Breast epithelium (tissue), 4 donors: ENCODE measurements at regions not wholly inside any gene's neighbourhood (a gene's known extent, or its start where the extent isn't known, plus 50 kb on each side); places are given as distances from the start of the nearest gene placed in this dataset.

Experiments
- DNase-seq, 2 donors: peaks; one replicate each; pipeline ENCODE4 v3.0.0-alpha.2; 2019; ENCODE audit warnings: low spot score in 2 of 2
- H3K27ac ChIP-seq, 2 donors: fragments of 200-600 bp; sonication (generic) in 1 of 2; one replicate each; pipeline ENCODE4 v1.5.1; 2016 to 2019; ENCODE audit warnings: mild to moderate bottlenecking in 1 of 2
- H3K27me3 ChIP-seq, 2 donors: fragments of 200-600 bp; sonication (generic) in 1 of 2; one replicate each; pipeline versions ENCODE4 v1.5.1 to v1.6.0; 2017 to 2019; ENCODE audit warnings: control low read depth in 1 of 2, mild to moderate bottlenecking in 1 of 2
- H3K36me3 ChIP-seq: fragments of 200-600 bp; one replicate; pipeline ENCODE4 v1.5.1; 2019
- H3K4me1 ChIP-seq, 2 donors: fragments of 200-600 bp; sonication (generic); one replicate each; pipeline ENCODE4 v1.5.1; 2016 to 2019; ENCODE audit warnings: control low read depth in 1 of 2
- H3K4me3 ChIP-seq, 3 donors: fragments of 200-600 bp; sonication (generic); 1 replicate in 2 of 3; 2 replicates in 1 of 3; pipeline ENCODE4 v1.5.1; 2016 to 2019; ENCODE audit warnings: mild to moderate bottlenecking in 3 of 3, moderate library complexity in 2 of 3
- H3K9me3 ChIP-seq, 2 donors: fragments of 200-600 bp; sonication (generic) in 1 of 2; one replicate each; pipeline ENCODE4 v1.5.1; 2016 to 2019; ENCODE audit warnings: control low read depth in 1 of 2
- CTCF ChIP-seq, 3 donors: fragments of 450-650 bp; IDR thresholded peaks; one replicate each; pipeline ENCODE4 v1.5.1; 2016 to 2017; ENCODE audit warnings: antibody characterized with exemption in 3 of 3, mild to moderate bottlenecking in 3 of 3, moderate library complexity in 3 of 3
- POLR2A ChIP-seq: fragments of 450-650 bp; IDR thresholded peaks from one replicate; pipeline ENCODE4 v1.6.1; 2016; ENCODE audit warnings: antibody characterized with exemption, mild to moderate bottlenecking, moderate library complexity
- POLR2AphosphoS5 ChIP-seq, 3 donors: sonication (generic); formaldehyde crosslinking; IDR thresholded peaks; one replicate each; pipeline ENCODE4 v1.6.1; 2017; ENCODE audit warnings: antibody characterized with exemption in 3 of 3
- intact Hi-C: fragments of 100-400 bp; cut with DNase I; formaldehyde crosslinking; loops from one replicate; pipeline ENCODE4 v1.15.1; 2023; ENCODE audit warnings: low total_unique reads

DNA sequence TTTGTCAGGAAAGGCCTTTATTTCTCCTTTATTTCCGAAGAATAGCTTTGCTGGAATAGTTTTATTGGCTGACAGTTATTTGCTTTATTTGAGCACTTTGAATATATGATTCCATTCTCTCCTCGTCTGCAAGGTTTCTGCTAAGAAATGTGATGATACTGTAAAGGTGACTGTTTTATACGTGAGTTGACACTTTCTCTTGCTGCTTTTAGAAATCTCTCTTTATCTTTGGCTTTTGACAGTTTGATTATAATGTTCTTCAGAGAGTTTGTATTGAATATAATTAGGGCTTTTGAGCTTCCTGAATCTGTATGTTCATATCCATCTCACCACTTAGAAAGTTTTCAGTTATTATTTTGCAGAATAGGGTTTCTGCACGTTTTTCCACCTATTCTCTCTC is 1003.7 kb upstream of the SLIT2 start:
- no peaks in the 10 kb centered on the region for H3K9me3 ChIP-seq
- intact Hi-C loops: no loop called here

GRCh38 chr4:19241895-19242294 is 1009.8 kb upstream of the SLIT2 start:
- DNase-seq: no peak
- Histone ChIP-seq H3K4me3 (no peak overlapping the region), H3K27ac (no peak overlapping the region), H3K9me3 (no peaks in the 10 kb centered on the region), H3K4me1 (no peaks in the 10 kb centered on the region), H3K36me3 (no peaks in the 10 kb centered on the region), H3K27me3 (no peaks in the 10 kb centered on the region)
- intact Hi-C loops: no loop called here
- no peak for TF ChIP-seq POLR2AphosphoS5 (IDR thresholded peaks at IDR 0.05)
- TF ChIP-seq CTCF (IDR thresholded peaks at IDR 0.05): no peak
- no peak for TF ChIP-seq POLR2A

More for the DNA sequence above, 1003.7 kb upstream of the SLIT2 start:
- no peak for TF ChIP-seq CTCF (IDR thresholded peaks at IDR 0.05)
- no peak for TF ChIP-seq POLR2A
- no peak for TF ChIP-seq POLR2AphosphoS5 (IDR thresholded peaks at IDR 0.05)
- Histone ChIP-seq H3K4me1 (no peaks in the 10 kb centered on the region), H3K27ac (no peak overlapping the region), H3K27me3 (no peaks in the 10 kb centered on the region), H3K4me3 (no peak overlapping the region), H3K36me3 (no peaks in the 10 kb centered on the region)
- DNase-seq: no peak

- Histone ChIP-seq H3K27ac (no peak overlapping the region), H3K36me3 (no peaks in the 10 kb centered on the region), H3K27me3 (no peaks in the 10 kb centered on the region), H3K4me1 (no peaks in the 10 kb centered on the region), H3K4me3 (no peak overlapping the region), H3K9me3 (no peaks in the 10 kb centered on the region)
- no peak for DNase-seq
- TF ChIP-seq CTCF (IDR thresholded peaks at IDR 0.05) (no peak), POLR2A (no peak), POLR2AphosphoS5 (IDR thresholded peaks at IDR 0.05) (no peak)
- intact Hi-C loops: no loop called here
Measured at GRCh38 chr4:19239565-19239964, 1012.1 kb upstream of the SLIT2 start.

DNA sequence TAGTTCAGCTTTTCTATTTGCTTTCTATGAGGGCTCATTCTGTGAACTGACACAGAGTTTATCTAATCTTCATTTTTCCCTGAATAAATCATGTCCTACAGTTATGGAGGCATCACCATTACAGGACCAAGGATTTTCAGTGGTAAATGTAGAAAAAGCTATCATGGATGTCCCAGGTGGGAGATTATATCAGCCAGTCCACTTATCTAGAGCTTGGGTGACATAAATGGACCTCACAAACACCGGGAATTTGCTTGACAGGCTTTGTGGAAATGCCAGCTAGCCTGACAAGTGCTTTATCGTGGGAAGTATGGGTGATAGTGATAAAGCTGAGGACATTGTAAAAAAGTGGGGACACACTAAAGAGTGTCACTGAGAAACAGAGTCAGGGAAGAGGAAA is 1015.2 kb upstream of the SLIT2 start:
- Histone ChIP-seq H3K27ac (no peak overlapping the region), H3K36me3 (no peaks in the 10 kb centered on the region), H3K4me1 (no peaks in the 10 kb centered on the region), H3K4me3 (no peak overlapping the region), H3K9me3 (no peaks in the 10 kb centered on the region), H3K27me3 (no peaks in the 10 kb centered on the region)
- no peak for TF ChIP-seq CTCF (IDR thresholded peaks at IDR 0.05)
- no peak for TF ChIP-seq POLR2A
- no peak for TF ChIP-seq POLR2AphosphoS5 (IDR thresholded peaks at IDR 0.05)
- no peak for DNase-seq
- intact Hi-C loops: no loop called here

DNA sequence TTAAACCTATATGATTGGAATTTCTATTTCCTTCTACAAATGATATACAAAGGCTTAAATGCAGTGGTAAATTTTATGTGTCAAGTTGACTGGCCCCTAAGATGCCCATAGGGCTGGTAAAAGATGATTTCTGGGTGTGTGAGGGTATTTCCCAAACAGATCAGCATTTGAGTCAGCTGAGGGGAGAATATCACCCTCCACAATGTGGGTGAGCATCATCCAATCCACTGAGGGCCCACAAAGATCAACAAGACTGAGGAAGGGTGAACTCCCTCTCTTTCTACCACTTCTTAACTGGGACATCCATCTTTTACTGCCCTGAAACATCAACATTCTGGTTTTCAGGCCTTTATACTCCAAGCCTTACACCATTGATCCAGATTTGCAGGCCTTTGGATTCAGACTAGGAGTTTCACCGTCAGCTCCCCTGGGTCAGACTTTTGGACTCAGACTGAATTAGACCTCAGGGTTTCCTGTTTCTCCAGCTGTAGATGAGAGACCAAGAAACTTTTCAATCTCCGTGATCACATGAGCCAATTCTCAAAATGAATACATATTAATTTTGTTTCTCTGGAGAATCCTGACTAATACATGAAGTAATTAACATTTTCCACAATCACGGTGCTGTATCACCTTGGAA is 1020.7 kb upstream of the SLIT2 start:
- TF ChIP-seq POLR2A (no peak), POLR2AphosphoS5 (IDR thresholded peaks at IDR 0.05) (no peak), CTCF (IDR thresholded peaks at IDR 0.05) (no peak)
- DNase-seq: no peak
- H3K36me3 ChIP-seq: no peaks in the 10 kb centered on the region
- H3K27me3 ChIP-seq: no peaks in the 10 kb centered on the region
- intact Hi-C loops: no loop called here
- H3K4me3 ChIP-seq: no peak overlapping the region
- H3K27ac ChIP-seq: no peak overlapping the region
- no peaks in the 10 kb centered on the region for H3K9me3 ChIP-seq
- H3K4me1 ChIP-seq: no peaks in the 10 kb centered on the region
